ENCODE measurements at regions not wholly inside any gene's neighbourhood (a gene's known extent, or its start where the extent isn't known, plus 50 kb on each side); places are given as distances from the start of the nearest gene placed in this dataset.

DNA sequence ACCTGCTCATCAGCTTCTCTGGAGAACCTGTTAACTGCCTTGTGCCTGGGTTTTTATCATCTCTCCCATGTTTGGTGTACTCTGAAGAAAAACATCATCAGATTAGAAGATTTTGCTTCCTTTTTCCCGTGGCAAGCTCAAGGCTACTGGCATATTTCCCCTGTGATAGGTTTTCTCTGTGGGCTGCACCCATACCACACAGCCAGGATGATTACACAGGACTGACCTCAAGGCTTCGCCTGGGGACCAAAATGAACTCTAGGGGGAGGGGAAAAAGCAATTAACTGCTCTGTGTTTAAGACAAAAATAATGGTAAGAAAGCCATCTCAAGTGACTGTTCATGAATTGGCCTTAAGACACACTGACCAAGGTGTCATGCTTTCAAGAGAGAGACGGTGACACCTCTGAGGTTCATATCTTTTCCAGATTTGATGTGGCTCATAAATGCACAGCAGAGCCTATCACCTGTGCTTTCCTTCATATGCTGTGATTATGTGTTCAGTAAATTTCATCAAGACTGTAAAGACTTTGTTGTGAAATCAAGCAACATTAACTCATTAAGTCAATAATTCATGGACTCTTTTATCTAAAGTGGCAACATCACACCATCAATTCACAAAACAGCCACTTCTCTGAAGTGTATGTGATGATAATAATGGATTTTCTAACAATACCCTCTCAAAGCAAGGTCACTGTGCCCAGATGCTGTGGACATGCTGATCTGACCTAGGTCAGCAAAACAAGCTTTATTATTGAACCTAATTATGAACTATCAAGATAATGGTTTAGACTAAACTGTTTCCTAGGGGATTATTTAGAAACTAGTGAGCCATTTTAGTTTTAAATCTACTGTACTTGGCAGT lies 427.9 kb downstream of the WDR72 start:
- Histone ChIP-seq H3K27me3 (ENCODE audit: insufficient read depth, low read length) (no peaks in the 10 kb centered on the region), H3K27ac (ENCODE audit: insufficient read length, low read depth, low read length) (no peak overlapping the region), H3K23ac (ENCODE audit: insufficient read length, low read depth, low read length) (no peak overlapping the region), H3K79me1 (ENCODE audit: insufficient read depth, low read depth, low read length, poor library complexity, severe bottlenecking) (no peaks in the 10 kb centered on the region), H2BK120ac (ENCODE audit: low read depth, low read length, poor library complexity, severe bottlenecking) (no peak overlapping the region), H4K5ac (ENCODE audit: insufficient read length, low read depth, low read length) (no peak overlapping the region), H3K18ac (ENCODE audit: insufficient read length, low read depth, low read length) (no peak overlapping the region), H4K8ac (replicated peaks; ENCODE audit: insufficient read length, low read depth, low read length) (no peak overlapping the region), H2BK20ac (ENCODE audit: low read depth, low read length, poor library complexity, severe bottlenecking) (no peak overlapping the region), H3K9me3 (ENCODE audit: control insufficient read depth, low read depth, low read length) (no peaks in the 10 kb centered on the region), H3K79me2 (ENCODE audit: insufficient read depth, low read length) (no peaks in the 10 kb centered on the region), H3K23me2 (ENCODE audit: insufficient read length, low read depth, low read length, poor library complexity, severe bottlenecking) (no peaks in the 10 kb centered on the region), H4K20me1 (ENCODE audit: control insufficient read depth, insufficient read depth, insufficient read length) (no peaks in the 10 kb centered on the region), H2AK5ac (ENCODE audit: insufficient read length, low read length) (no peak overlapping the region), H3K56ac (ENCODE audit: insufficient read length, low read depth, low read length) (no peak overlapping the region), H3K14ac (ENCODE audit: insufficient read depth, low read length) (no peak overlapping the region), H2BK15ac (ENCODE audit: low read depth, low read length) (no peak overlapping the region), H3K4me1 (ENCODE audit: insufficient read depth, low read length) (no peaks in the 10 kb centered on the region), H3T11ph (ENCODE audit: low read length) (no peak overlapping the region), H4K91ac (ENCODE audit: insufficient read length, low read depth, low read length) (no peak overlapping the region), H3K4me2 (ENCODE audit: insufficient read depth, insufficient read length, low read length) (no peak overlapping the region), H2BK5ac (ENCODE audit: insufficient read length, low read length) (no peak overlapping the region), H2BK12ac (ENCODE audit: insufficient read length, low read depth, low read length) (no peak overlapping the region), H3K9ac (ENCODE audit: extremely low read depth, insufficient read length, low read length) (no peak overlapping the region), H3K4ac (ENCODE audit: low read depth, low read length) (no peak overlapping the region), H2AFZ (ENCODE audit: low read length) (no peak overlapping the region)
- no peak overlapping the region for H3K27ac Mint-ChIP-seq
- no peaks in the 10 kb centered on the region for H3K27me3 Mint-ChIP-seq (ENCODE audit: low read depth)
- no peak for DNase-seq
- WGBS (ENCODE audit: extremely low coverage, insufficient read length, low lambda C conversion rate), result no CpG with 5 or more reads among the region's 3 CpGs
- H3K36me3 Mint-ChIP-seq (ENCODE audit: insufficient read depth in 1 of 3, low read depth in 3 of 3), result no peaks in the 10 kb centered on the region
- no peak overlapping the region for H3K4me3 Mint-ChIP-seq
- no peaks in the 10 kb centered on the region for H3K9me3 Mint-ChIP-seq
- H3K4me1 Mint-ChIP-seq, result no peaks in the 10 kb centered on the region
- TF ChIP-seq, protein P1, sequence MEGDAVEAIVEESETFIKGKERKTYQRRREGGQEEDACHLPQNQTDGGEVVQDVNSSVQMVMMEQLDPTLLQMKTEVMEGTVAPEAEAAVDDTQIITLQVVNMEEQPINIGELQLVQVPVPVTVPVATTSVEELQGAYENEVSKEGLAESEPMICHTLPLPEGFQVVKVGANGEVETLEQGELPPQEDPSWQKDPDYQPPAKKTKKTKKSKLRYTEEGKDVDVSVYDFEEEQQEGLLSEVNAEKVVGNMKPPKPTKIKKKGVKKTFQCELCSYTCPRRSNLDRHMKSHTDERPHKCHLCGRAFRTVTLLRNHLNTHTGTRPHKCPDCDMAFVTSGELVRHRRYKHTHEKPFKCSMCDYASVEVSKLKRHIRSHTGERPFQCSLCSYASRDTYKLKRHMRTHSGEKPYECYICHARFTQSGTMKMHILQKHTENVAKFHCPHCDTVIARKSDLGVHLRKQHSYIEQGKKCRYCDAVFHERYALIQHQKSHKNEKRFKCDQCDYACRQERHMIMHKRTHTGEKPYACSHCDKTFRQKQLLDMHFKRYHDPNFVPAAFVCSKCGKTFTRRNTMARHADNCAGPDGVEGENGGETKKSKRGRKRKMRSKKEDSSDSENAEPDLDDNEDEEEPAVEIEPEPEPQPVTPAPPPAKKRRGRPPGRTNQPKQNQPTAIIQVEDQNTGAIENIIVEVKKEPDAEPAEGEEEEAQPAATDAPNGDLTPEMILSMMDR (conservative IDR thresholded peaks at IDR 0.05), result no peak
